ENCODE measurements at regions not wholly inside any gene's neighbourhood (a gene's known extent, or its start where the extent isn't known, plus 50 kb on each side); places are given as distances from the start of the nearest gene placed in this dataset.

- Histone ChIP-seq H3K4me1 (ENCODE audit: control insufficient read depth, low read length) (no peaks in the 10 kb centered on the region), H3K36me3 (ENCODE audit: control insufficient read depth, low read length) (no peaks in the 10 kb centered on the region), H3F3A (ENCODE audit: control insufficient read depth, insufficient read depth) (no peaks in the 10 kb centered on the region), H3K79me2 (ENCODE audit: control insufficient read depth, low read length) (no peaks in the 10 kb centered on the region), H3K27me3 (ENCODE audit: control insufficient read depth, low read length) (peaks cover 10% of the 10 kb centered on the region), H3K4me2 (ENCODE audit: low read length) (no peak overlapping the region), H3K9me2 (replicated peaks; ENCODE audit: control insufficient read depth, low read length) (no peaks in the 10 kb centered on the region), H3K9me3 (ENCODE audit: control insufficient read depth, insufficient read depth, low read length) (no peaks in the 10 kb centered on the region), H3K4me3 (ENCODE audit: low read length) (no peak overlapping the region), H3K27ac (ENCODE audit: low read depth, low read length) (no peak overlapping the region), H4K20me1 (ENCODE audit: control insufficient read depth, insufficient read depth, low read depth, low read length) (no peaks in the 10 kb centered on the region)
- TF ChIP-seq EZH2phosphoT487 (IDR thresholded peaks at IDR 0.05; ENCODE audit: borderline replicate concordance, low read length): no peak
- peak; percentile 74 for TF ChIP-seq CTCF (IDR thresholded peaks at IDR 0.05; ENCODE audit: low read depth, low read length, poor library complexity, severe bottlenecking)
Measured at GRCh38 chr1:101506541-101507164, 269.8 kb downstream of the S1PR1 start.

- Histone ChIP-seq H3K9me2 (replicated peaks; ENCODE audit: control insufficient read depth, low read length) (no peaks in the 10 kb centered on the region), H3K4me3 (ENCODE audit: low read length) (no peak overlapping the region)
Measured at GRCh38 chr1:101507547-101507971, 270.7 kb downstream of the S1PR1 start.

GRCh38 chr1:101508913-101509312 is 272.1 kb downstream of the S1PR1 start:
- Histone ChIP-seq H3K4me2 (ENCODE audit: low read length) (no peak overlapping the region), H3K79me2 (ENCODE audit: control insufficient read depth, low read length) (no peaks in the 10 kb centered on the region), H3K4me3 (ENCODE audit: low read length) (no peak overlapping the region), H3K36me3 (ENCODE audit: control insufficient read depth, low read length) (no peaks in the 10 kb centered on the region), H3K27ac (ENCODE audit: low read depth, low read length) (no peak overlapping the region), H3K4me1 (ENCODE audit: control insufficient read depth, low read length) (no peaks in the 10 kb centered on the region), H3K9me2 (replicated peaks; ENCODE audit: control insufficient read depth, low read length) (no peaks in the 10 kb centered on the region), H4K20me1 (ENCODE audit: control insufficient read depth, insufficient read depth, low read depth, low read length) (no peaks in the 10 kb centered on the region), H3F3A (ENCODE audit: control insufficient read depth, insufficient read depth) (no peaks in the 10 kb centered on the region), H3K9me3 (ENCODE audit: control insufficient read depth, insufficient read depth, low read length) (no peaks in the 10 kb centered on the region), H3K27me3 (ENCODE audit: control insufficient read depth, low read length) (peaks cover 10% of the 10 kb centered on the region)
- TF ChIP-seq EZH2phosphoT487 (IDR thresholded peaks at IDR 0.05; ENCODE audit: borderline replicate concordance, low read length): no peak
- no peak for TF ChIP-seq CTCF (IDR thresholded peaks at IDR 0.05; ENCODE audit: low read depth, low read length, poor library complexity, severe bottlenecking)

More at GRCh38 chr1:101507547-101507971, 270.7 kb downstream of the S1PR1 start:
- Histone ChIP-seq H3K36me3 (ENCODE audit: control insufficient read depth, low read length) (no peaks in the 10 kb centered on the region), H3K9me3 (ENCODE audit: control insufficient read depth, insufficient read depth, low read length) (no peaks in the 10 kb centered on the region), H4K20me1 (ENCODE audit: control insufficient read depth, insufficient read depth, low read depth, low read length) (no peaks in the 10 kb centered on the region), H3K27me3 (ENCODE audit: control insufficient read depth, low read length) (peaks cover 10% of the 10 kb centered on the region), H3K4me1 (ENCODE audit: control insufficient read depth, low read length) (no peaks in the 10 kb centered on the region), H3F3A (ENCODE audit: control insufficient read depth, insufficient read depth) (no peaks in the 10 kb centered on the region), H3K4me2 (ENCODE audit: low read length) (no peak overlapping the region), H3K79me2 (ENCODE audit: control insufficient read depth, low read length) (no peaks in the 10 kb centered on the region), H3K27ac (ENCODE audit: low read depth, low read length) (no peak overlapping the region)
- TF ChIP-seq EZH2phosphoT487 (IDR thresholded peaks at IDR 0.05; ENCODE audit: borderline replicate concordance, low read length): no peak

- Histone ChIP-seq H3K9me3 (ENCODE audit: control insufficient read depth, insufficient read depth, low read length) (no peaks in the 10 kb centered on the region), H3K36me3 (ENCODE audit: control insufficient read depth, low read length) (no peaks in the 10 kb centered on the region), H3K4me1 (ENCODE audit: control insufficient read depth, low read length) (no peaks in the 10 kb centered on the region), H3K27me3 (ENCODE audit: control insufficient read depth, low read length) (peaks cover 10% of the 10 kb centered on the region), H3K9me2 (replicated peaks; ENCODE audit: control insufficient read depth, low read length) (no peaks in the 10 kb centered on the region), H3K4me2 (ENCODE audit: low read length) (no peak overlapping the region), H3F3A (ENCODE audit: control insufficient read depth, insufficient read depth) (no peaks in the 10 kb centered on the region), H3K27ac (ENCODE audit: low read depth, low read length) (no peak overlapping the region), H3K79me2 (ENCODE audit: control insufficient read depth, low read length) (no peaks in the 10 kb centered on the region), H4K20me1 (ENCODE audit: control insufficient read depth, insufficient read depth, low read depth, low read length) (no peaks in the 10 kb centered on the region), H3K4me3 (ENCODE audit: low read length) (no peak overlapping the region)
- TF ChIP-seq CTCF (IDR thresholded peaks at IDR 0.05; ENCODE audit: low read depth, low read length, poor library complexity, severe bottlenecking) (no peak), EZH2phosphoT487 (IDR thresholded peaks at IDR 0.05; ENCODE audit: borderline replicate concordance, low read length) (no peak)
Measured at GRCh38 chr1:101509370-101509769, 272.6 kb downstream of the S1PR1 start.

All from DOHH2 (cell line).